ENCODE measurements at regions not wholly inside any gene's neighbourhood (a gene's known extent, or its start where the extent isn't known, plus 50 kb on each side); places are given as distances from the start of the nearest gene placed in this dataset.

- no peak for DNase-seq (ENCODE audit: low read depth in 1 of 2, low spot score in 1 of 2)
- Histone ChIP-seq H3K4me3 (replicated peaks; ENCODE audit: insufficient read depth, low read length) (no peak overlapping the region), H3K27ac (replicated peaks) (no peak overlapping the region), H3K27me3 (ENCODE audit: insufficient read depth, poor library complexity, severe bottlenecking) (no peaks in the 10 kb centered on the region)
- TF ChIP-seq GABPA (IDR thresholded peaks at IDR 0.05; ENCODE audit: low read depth) (no peak), POLR2AphosphoS5 (IDR thresholded peaks at IDR 0.05; ENCODE audit: low read depth) (no peak), REST (IDR thresholded peaks at IDR 0.05; ENCODE audit: insufficient replicate concordance, low read depth) (no peak), SPI1 (IDR thresholded peaks at IDR 0.05; ENCODE audit: borderline replicate concordance, low read depth) (no peak)
- TF ChIP-seq, protein P1, sequence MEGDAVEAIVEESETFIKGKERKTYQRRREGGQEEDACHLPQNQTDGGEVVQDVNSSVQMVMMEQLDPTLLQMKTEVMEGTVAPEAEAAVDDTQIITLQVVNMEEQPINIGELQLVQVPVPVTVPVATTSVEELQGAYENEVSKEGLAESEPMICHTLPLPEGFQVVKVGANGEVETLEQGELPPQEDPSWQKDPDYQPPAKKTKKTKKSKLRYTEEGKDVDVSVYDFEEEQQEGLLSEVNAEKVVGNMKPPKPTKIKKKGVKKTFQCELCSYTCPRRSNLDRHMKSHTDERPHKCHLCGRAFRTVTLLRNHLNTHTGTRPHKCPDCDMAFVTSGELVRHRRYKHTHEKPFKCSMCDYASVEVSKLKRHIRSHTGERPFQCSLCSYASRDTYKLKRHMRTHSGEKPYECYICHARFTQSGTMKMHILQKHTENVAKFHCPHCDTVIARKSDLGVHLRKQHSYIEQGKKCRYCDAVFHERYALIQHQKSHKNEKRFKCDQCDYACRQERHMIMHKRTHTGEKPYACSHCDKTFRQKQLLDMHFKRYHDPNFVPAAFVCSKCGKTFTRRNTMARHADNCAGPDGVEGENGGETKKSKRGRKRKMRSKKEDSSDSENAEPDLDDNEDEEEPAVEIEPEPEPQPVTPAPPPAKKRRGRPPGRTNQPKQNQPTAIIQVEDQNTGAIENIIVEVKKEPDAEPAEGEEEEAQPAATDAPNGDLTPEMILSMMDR (IDR thresholded peaks at IDR 0.05; ENCODE audit: insufficient read depth, low read length), result no peak
Observed at GRCh38 chr2:64288321-64289193, 144.3 kb upstream of the PELI1 start.

GRCh38 chr2:64289251-64289650, 145.0 kb upstream of the PELI1 start:
- Histone ChIP-seq H3K4me3 (replicated peaks; ENCODE audit: insufficient read depth, low read length) (no peak overlapping the region), H3K27me3 (ENCODE audit: insufficient read depth, poor library complexity, severe bottlenecking) (no peaks in the 10 kb centered on the region), H3K27ac (replicated peaks) (no peak overlapping the region)
- no peak for TF ChIP-seq POLR2AphosphoS5 (IDR thresholded peaks at IDR 0.05; ENCODE audit: low read depth)
- TF ChIP-seq SPI1 (IDR thresholded peaks at IDR 0.05; ENCODE audit: borderline replicate concordance, low read depth), result no peak
- TF ChIP-seq, protein P1 (IDR thresholded peaks at IDR 0.05; ENCODE audit: insufficient read depth, low read length), result no peak
- TF ChIP-seq REST (IDR thresholded peaks at IDR 0.05; ENCODE audit: insufficient replicate concordance, low read depth), result no peak
- no peak for TF ChIP-seq GABPA (IDR thresholded peaks at IDR 0.05; ENCODE audit: low read depth)
- DNase-seq (ENCODE audit: low read depth in 1 of 2, low spot score in 1 of 2), result no peak

DNA sequence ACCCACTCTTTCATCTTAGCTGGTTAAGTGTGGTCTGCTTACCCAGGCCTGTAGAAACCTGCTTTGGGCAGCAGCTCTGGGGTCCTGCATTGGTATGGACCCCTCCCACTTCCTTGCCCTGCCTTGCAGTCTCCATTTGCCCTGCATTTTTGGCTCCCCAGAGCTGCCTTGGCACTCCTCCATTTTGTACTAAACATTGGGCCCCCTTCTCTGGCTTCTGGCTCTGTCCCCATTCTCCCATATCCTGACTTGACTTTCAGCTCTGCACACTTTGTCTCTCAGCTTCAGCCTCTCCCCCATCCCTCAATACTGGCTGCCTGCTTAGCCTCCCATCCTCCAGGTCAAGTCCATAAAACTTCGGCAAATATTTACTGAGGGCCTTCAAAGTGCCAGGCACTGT, 145.5 kb upstream of the PELI1 start:
- no peak for DNase-seq (ENCODE audit: low read depth in 1 of 2, low spot score in 1 of 2)
- Histone ChIP-seq H3K4me3 (replicated peaks; ENCODE audit: insufficient read depth, low read length) (no peak overlapping the region), H3K27me3 (ENCODE audit: insufficient read depth, poor library complexity, severe bottlenecking) (no peaks in the 10 kb centered on the region), H3K27ac (replicated peaks) (no peak overlapping the region)
- no peak for TF ChIP-seq SPI1 (IDR thresholded peaks at IDR 0.05; ENCODE audit: borderline replicate concordance, low read depth)
- no peak for TF ChIP-seq POLR2AphosphoS5 (IDR thresholded peaks at IDR 0.05; ENCODE audit: low read depth)
- no peak for TF ChIP-seq REST (IDR thresholded peaks at IDR 0.05; ENCODE audit: insufficient replicate concordance, low read depth)
- TF ChIP-seq GABPA (IDR thresholded peaks at IDR 0.05; ENCODE audit: low read depth), result no peak
- TF ChIP-seq, protein P1 (IDR thresholded peaks at IDR 0.05; ENCODE audit: insufficient read depth, low read length), result no peak
